CD4-positive, alpha-beta T cell (primary cell): ENCODE measurements at regions not wholly inside any gene's neighbourhood (a gene's known extent, or its start where the extent isn't known, plus 50 kb on each side); places are given as distances from the start of the nearest gene placed in this dataset.

Experiments used
- ATAC-seq: fragments of 200-7000 bp; cut with Tn5 transposase; one replicate; pipeline ENCODE4 v1.10.0; 2022; ENCODE audit warnings: mild to moderate bottlenecking; ENCODE audit not compliant: poor library complexity
- CTCF ChIA-PET: fragments of 350-600 bp; sonication (Branson Sonifier 250); formaldehyde crosslinking; loops from one replicate; lab custom pipeline; 2021; ENCODE audit warnings: antibody characterized with exemption, inconsistent platforms; lab: Charles Lee
- POLR2A ChIA-PET: fragments of 350-600 bp; sonication (Branson Sonifier 250); formaldehyde crosslinking; loops from one replicate; lab custom pipeline; 2021; ENCODE audit warnings: antibody characterized with exemption, inconsistent platforms; lab: Charles Lee
- DNase-seq, 14 experiments: peaks; one replicate each; pipeline ENCODE4 v3.0.0-alpha.2; 2013 to 2020; ENCODE audit warnings: mixed read lengths in 2 of 14
- H3K27ac ChIP-seq, 2 donors: one replicate each; pipeline versions ENCODE4 v1.5.1 to v1.7.0; 2013; ENCODE audit warnings: low read length in 2 of 2, low read depth in 1 of 2, mild to moderate bottlenecking in 1 of 2
- H3K27me3 ChIP-seq, 2 experiments: 1 replicate in 1 of 2; 2 replicates in 1 of 2; pipeline versions ENCODE4 v1.6.1 to v1.7.0; 2013; ENCODE audit warnings: low read length in 2 of 2, control low read depth in 1 of 2, mild to moderate bottlenecking in 1 of 2, moderate library complexity in 1 of 2; ENCODE audit not compliant: insufficient read depth in 2 of 2, control insufficient read depth in 1 of 2
- H3K36me3 ChIP-seq: one replicate; pipeline ENCODE4 v1.6.1; 2013; ENCODE audit warnings: low read length, control low read depth; ENCODE audit not compliant: insufficient read depth
- H3K4me1 ChIP-seq: one replicate; pipeline ENCODE4 v1.6.1; 2013; ENCODE audit warnings: low read length, control low read depth; ENCODE audit not compliant: insufficient read depth
- H3K4me3 ChIP-seq: one replicate; pipeline ENCODE4 v1.5.1; 2013; ENCODE audit warnings: mild to moderate bottlenecking, low read length, moderate library complexity
- H3K9me3 ChIP-seq, 2 experiments: 1 replicate in 1 of 2; 2 replicates in 1 of 2; pipeline versions ENCODE4 v1.6.1 to v1.7.0; 2013; ENCODE audit warnings: low read length in 2 of 2, mild to moderate bottlenecking in 2 of 2, control low read depth in 1 of 2, moderate library complexity in 1 of 2; ENCODE audit not compliant: control insufficient read depth in 1 of 2, insufficient read depth in 1 of 2
- H3K27ac Mint-ChIP-seq: one replicate; pipeline ENCODE4 v1.8.0; 2020; ENCODE audit warnings: mixed read lengths
- H3K27me3 Mint-ChIP-seq: one replicate; pipeline ENCODE4 v1.8.0; 2021; ENCODE audit warnings: mixed read lengths
- H3K36me3 Mint-ChIP-seq: one replicate; pipeline ENCODE4 v1.8.0; 2021; ENCODE audit warnings: low read depth, mixed read lengths
- H3K4me1 Mint-ChIP-seq: one replicate; pipeline ENCODE4 v1.8.0; 2021; ENCODE audit warnings: low read depth, mixed read lengths
- H3K4me3 Mint-ChIP-seq: one replicate; pipeline ENCODE4 v1.8.0; 2020; ENCODE audit warnings: mild to moderate bottlenecking, mixed read lengths
- H3K9me3 Mint-ChIP-seq: one replicate; pipeline ENCODE4 v1.8.0; 2020; ENCODE audit warnings: mixed read lengths
- intact Hi-C, 2 experiments: fragments of 100-400 bp; cut with DNase I in 1 of 2; cut with micrococcal nuclease in 1 of 2; formaldehyde crosslinking; loops; one replicate each; pipeline versions ENCODE4 v1.15.1 to v1.9.0; 2023 to 2025; cut with DNase I, micrococcal nuclease
- TF ChIP-seq, protein P1 (sequence below): fragments of 200-600 bp; IDR thresholded peaks from one replicate; pipeline ENCODE4 v1.8.0; 2022; ENCODE audit warnings: antibody characterized with exemption, mild to moderate bottlenecking

DNA sequence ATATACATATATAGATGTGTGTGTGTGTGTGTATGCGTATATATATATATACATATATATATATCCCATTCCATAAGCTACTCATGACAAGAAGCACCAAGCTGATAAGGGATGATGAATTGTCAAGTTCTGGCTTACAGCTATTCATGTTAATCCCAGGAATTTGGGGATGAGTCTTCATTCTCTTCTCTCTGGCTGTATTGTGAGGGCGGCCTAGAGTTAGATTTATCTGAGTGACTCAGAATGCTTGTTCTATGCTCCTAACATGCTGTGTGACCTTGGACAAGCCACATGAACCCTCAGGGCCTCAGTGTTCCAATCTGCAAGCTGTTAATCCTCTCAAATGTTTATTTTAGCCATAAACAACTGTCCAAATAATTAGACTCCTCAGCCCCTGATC is 749.0 kb downstream of the MED13L start:
- Mint-ChIP-seq H3K9me3 (peaks cover 3% of the 10 kb centered on the region), H3K27me3 (no peaks in the 10 kb centered on the region), H3K27ac (no peak overlapping the region), H3K4me1 (no peaks in the 10 kb centered on the region), H3K36me3 (no peaks in the 10 kb centered on the region), H3K4me3 (no peak overlapping the region)
- intact Hi-C loops, result no loop called here
- CTCF ChIA-PET, result no interaction called here
- DNase-seq (no peak), ATAC-seq (no peak)
- Histone ChIP-seq H3K9me3 (peaks cover 0 to 6% of the 10 kb centered on the region in 2 experiments), H3K4me3 (no peak overlapping the region), H3K27me3 (no peaks in the 10 kb centered on the region), H3K4me1 (no peaks in the 10 kb centered on the region), H3K36me3 (no peaks in the 10 kb centered on the region), H3K27ac (no peak overlapping the region)
- POLR2A ChIA-PET, result no interaction called here
- TF ChIP-seq, protein P1, sequence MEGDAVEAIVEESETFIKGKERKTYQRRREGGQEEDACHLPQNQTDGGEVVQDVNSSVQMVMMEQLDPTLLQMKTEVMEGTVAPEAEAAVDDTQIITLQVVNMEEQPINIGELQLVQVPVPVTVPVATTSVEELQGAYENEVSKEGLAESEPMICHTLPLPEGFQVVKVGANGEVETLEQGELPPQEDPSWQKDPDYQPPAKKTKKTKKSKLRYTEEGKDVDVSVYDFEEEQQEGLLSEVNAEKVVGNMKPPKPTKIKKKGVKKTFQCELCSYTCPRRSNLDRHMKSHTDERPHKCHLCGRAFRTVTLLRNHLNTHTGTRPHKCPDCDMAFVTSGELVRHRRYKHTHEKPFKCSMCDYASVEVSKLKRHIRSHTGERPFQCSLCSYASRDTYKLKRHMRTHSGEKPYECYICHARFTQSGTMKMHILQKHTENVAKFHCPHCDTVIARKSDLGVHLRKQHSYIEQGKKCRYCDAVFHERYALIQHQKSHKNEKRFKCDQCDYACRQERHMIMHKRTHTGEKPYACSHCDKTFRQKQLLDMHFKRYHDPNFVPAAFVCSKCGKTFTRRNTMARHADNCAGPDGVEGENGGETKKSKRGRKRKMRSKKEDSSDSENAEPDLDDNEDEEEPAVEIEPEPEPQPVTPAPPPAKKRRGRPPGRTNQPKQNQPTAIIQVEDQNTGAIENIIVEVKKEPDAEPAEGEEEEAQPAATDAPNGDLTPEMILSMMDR, result no peak

DNA sequence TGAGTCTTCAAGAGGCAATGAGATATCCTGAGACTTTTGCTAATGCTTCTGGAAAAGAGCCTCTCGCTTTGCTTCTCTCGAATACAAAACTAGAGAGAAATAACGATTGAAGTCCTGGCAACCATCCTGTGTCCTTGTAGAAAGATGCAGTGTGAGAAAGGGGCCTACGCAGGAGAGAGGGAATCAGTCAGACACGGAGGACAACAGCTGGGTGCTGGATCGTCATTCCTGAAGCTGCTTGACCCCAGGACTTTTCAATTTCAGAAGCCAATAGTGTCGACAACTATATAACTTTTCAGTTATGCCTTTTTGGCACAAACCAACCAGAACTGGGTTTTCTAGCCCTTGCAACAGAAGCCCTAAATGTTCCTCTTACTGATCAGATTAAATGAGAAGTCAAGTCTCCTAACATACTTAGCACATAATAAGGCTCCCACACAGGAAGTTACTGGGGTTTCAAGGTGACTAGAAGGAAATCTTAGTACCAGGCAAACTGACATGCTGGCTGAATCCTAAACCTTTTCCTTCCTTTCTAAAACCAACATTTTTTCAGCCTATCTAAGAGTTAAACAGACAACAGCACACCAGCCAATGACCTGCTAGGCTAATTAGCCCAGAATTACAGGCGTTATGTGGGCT is 755.6 kb downstream of the MED13L start:
- Mint-ChIP-seq H3K36me3 (no peaks in the 10 kb centered on the region), H3K4me3 (no peak overlapping the region), H3K9me3 (peaks cover 4% of the 10 kb centered on the region), H3K4me1 (no peaks in the 10 kb centered on the region), H3K27me3 (peaks cover 5% of the 10 kb centered on the region), H3K27ac (no peak overlapping the region)
- ChIA-PET POLR2A (no interaction called here), CTCF (no interaction called here)
- no peak for DNase-seq
- Histone ChIP-seq H3K4me3 (no peak overlapping the region), H3K4me1 (no peaks in the 10 kb centered on the region), H3K27ac (no peak overlapping the region), H3K9me3 (peaks cover 4 to 5% of the 10 kb centered on the region in 2 experiments), H3K27me3 (no peaks in the 10 kb centered on the region), H3K36me3 (no peaks in the 10 kb centered on the region)
- ATAC-seq, result no peak
- intact Hi-C loops, result no loop called here
- TF ChIP-seq, protein P1, result no peak

DNA sequence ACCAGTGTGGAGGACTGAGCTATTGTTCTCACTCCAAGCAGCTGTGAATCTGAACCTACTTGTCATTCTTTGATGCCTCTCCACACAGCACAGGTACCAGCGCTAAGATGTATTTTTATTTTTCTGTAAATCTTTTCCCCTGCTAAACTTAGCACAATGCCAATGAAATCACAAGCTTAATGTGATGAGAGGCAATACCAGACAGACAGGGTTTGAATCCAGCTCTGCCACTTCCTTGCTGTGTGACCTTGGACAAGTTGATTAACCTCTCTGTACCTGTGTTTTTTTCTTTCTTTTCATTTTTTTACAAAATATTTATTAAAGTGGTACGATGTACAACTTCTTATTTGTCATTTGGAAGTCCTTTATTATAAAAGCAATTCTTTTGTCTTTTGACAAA is 757.6 kb downstream of the MED13L start:
- DNase-seq (no peak), ATAC-seq (no peak)
- H3K36me3 ChIP-seq, result no peaks in the 10 kb centered on the region
- Mint-ChIP-seq H3K4me3 (no peak overlapping the region), H3K4me1 (no peaks in the 10 kb centered on the region), H3K27me3 (peaks cover 5% of the 10 kb centered on the region), H3K9me3 (peaks cover 6% of the 10 kb centered on the region), H3K36me3 (no peaks in the 10 kb centered on the region), H3K27ac (no peak overlapping the region)
- no peaks in the 10 kb centered on the region for H3K4me1 ChIP-seq
- ChIA-PET CTCF (no interaction called here), POLR2A (no interaction called here)
- intact Hi-C loops, result no loop called here
- peaks cover 4 to 5% of the 10 kb centered on the region in 2 experiments for H3K9me3 ChIP-seq
- H3K27me3 ChIP-seq, result no peaks in the 10 kb centered on the region
- no peak overlapping the region for H3K4me3 ChIP-seq
- TF ChIP-seq, protein P1, result no peak
- H3K27ac ChIP-seq, result no peak overlapping the region
